GM12873 (cell line): ENCODE measurements at regions not wholly inside any gene's neighbourhood (a gene's known extent, or its start where the extent isn't known, plus 50 kb on each side); places are given as distances from the start of the nearest gene placed in this dataset.
A peak's percentile ranks its signal among the peaks of the same experiment; 100 is the strongest.

Experiments used
- CTCF ChIP-seq: IDR thresholded peaks from 2 replicates; pipeline ENCODE4 v1.5.1; 2012; ENCODE audit warnings: low read depth, mild to moderate bottlenecking, moderate library complexity, low read length, control low read depth; ENCODE audit not compliant: insufficient read depth; ENCODE audit errors: missing control alignments

GRCh38 chr10:81179805-81180452, 642.2 kb downstream of the SH2D4B start:
- TF ChIP-seq CTCF = peak; percentile 68

- no peak for TF ChIP-seq CTCF
Observed at GRCh38 chr10:81182296-81182695, 644.6 kb downstream of the SH2D4B start.

- TF ChIP-seq CTCF = no peak
Observed at GRCh38 chr10:81192221-81192788, 654.6 kb downstream of the SH2D4B start.

GRCh38 chr10:81200801-81201200, 663.1 kb downstream of the SH2D4B start:
- no peak for TF ChIP-seq CTCF

GRCh38 chr10:81213370-81213769, 661.6 kb upstream of the NRG3 start:
- no peak for TF ChIP-seq CTCF

GRCh38 chr10:81215498-81215897, 659.5 kb upstream of the NRG3 start:
- no peak for TF ChIP-seq CTCF

GRCh38 chr10:81216949-81217348, 658.0 kb upstream of the NRG3 start:
- TF ChIP-seq CTCF = no peak
